GM12892 (cell line): ENCODE measurements at regions not wholly inside any gene's neighbourhood (a gene's known extent, or its start where the extent isn't known, plus 50 kb on each side); places are given as distances from the start of the nearest gene placed in this dataset.

Experiments used
- DNase-seq: peaks from one replicate; pipeline ENCODE4 v3.0.0; 2011; ENCODE audit not compliant: insufficient read length
- FAIRE-seq: peaks from 2 replicates; lab custom pipeline; 2011; peaks lifted over from hg19 to GRCh38; lab: Jason Lieb, UNC
- POLR2A ChIP-seq: IDR thresholded peaks from 2 replicates; pipeline ENCODE4 v1.6.1; 2011; ENCODE audit warnings: low read depth, low read length, control low read depth
- POLR2AphosphoS5 ChIP-seq: IDR thresholded peaks from 2 replicates; pipeline ENCODE4 v1.6.1; 2011; ENCODE audit warnings: low read depth, low read length, control low read depth
- TAF1 ChIP-seq: IDR thresholded peaks from 2 replicates; pipeline ENCODE4 v1.6.1; 2011; ENCODE audit warnings: low read depth, mild to moderate bottlenecking, control low read depth, low read length, borderline replicate concordance

DNA sequence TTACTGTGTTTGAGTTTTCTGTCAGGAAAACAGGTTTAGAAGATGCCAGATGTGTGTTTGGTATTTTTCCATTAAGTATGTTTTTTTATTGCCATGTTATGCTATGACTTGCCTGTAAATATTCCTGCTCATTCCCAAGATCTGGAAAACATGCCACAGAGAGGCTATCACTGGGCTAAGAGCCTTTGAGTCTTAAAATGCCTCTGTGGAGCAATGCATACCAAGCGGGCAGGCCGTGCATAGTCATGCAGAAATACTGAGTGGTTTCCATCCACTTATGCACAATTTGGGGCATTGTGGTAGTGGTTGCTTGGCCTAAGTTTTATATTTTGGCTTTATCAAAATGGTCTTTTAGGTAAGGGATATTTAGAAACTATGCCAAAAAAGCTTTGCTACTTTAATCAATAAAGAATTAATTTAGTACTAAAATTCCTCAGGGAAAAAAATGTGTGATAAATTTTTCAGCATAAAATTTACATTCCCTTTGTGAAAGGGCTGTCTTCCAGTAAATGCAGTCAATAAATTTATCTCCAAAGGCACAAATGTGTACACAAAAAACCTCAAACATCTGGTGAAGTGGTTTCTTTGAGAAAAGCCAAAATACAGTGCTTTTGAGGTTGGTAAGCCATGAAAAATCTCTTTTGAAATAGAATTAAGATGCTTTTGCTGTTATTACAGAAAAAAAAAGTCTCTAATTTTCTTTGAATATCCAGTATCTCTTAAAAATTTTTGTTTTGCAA lies 341.3 kb upstream of the FBXO33 start:
- FAIRE-seq (no peak), DNase-seq (no peak)
- TF ChIP-seq POLR2AphosphoS5 = no peak

DNA sequence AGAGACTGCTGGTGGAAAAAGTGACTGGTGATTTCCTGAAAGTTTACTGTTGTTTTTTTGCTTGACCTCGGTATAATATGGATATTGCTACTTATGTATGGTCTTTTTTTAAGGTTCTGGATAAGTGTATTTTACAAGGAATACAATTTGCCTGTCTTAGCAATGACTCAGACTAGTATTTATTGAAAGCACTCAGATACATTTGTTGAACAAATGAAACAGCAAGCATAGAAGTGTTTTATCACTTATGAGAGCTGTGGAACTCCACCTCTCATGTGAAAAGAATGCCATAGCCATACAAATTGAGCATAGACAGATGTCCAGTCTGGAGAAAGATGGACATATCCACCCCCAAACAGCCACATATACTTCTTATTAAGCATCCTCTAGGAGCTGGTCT lies 340.4 kb upstream of the FBXO33 start:
- DNase-seq = no peak
- no peak for TF ChIP-seq POLR2A
- FAIRE-seq = no peak

GRCh38 chr14:39768589-39768988 lies 336.4 kb upstream of the FBXO33 start:
- FAIRE-seq (no peak), DNase-seq (no peak)
- TF ChIP-seq POLR2A = no peak
- no peak for TF ChIP-seq POLR2AphosphoS5
- TF ChIP-seq TAF1 = no peak

DNA sequence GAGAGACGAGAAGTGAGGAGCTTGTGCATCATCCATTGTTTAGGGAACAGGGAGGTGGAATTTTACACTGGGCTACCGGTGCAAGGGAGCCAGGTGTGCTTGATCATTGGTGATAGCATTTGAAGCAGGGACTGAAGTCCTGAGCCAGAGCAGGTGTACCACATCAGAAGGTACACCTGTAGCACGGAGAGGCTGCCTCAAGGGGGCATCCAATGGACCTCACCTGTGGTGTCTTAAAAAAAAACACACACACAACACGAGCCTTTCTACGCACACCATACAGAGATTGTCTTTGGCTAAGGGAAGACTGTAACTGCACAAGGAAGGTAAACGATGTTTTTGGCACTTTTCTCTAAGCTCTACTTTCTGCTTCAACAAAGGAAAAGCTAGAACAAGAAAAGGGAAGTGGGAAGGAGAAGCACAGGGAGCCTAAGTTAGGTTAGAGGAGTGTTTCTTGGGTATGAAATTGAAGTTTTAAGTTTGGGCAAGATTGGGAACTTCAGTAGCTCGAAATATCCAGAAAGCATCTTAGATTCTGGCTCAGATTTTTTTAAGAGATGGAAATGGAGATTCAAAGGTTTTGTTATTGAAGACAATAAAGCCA lies 334.3 kb upstream of the FBXO33 start:
- TF ChIP-seq TAF1 = no peak
- no peak for TF ChIP-seq POLR2AphosphoS5
- TF ChIP-seq POLR2A = no peak
- FAIRE-seq = no peak
- DNase-seq = no peak

DNA sequence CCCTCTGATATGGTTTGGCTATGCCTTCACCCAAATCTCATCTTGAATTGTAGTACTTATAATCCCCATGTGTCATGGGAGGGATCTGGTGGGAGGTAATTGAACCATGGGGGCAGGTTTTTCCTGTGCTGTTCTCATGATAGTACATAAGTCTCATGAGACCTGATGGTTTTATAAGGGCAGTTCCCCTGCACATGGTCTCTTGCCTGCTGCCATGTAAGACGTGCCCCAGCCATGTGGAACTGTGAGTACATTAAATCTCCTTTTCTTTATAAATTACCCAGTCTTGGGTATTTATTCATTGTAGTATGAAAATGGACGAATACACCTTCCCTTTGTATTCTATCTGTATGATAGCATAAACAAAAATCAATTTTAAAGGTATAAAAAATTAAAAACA lies 333.4 kb upstream of the FBXO33 start:
- no peak for TF ChIP-seq POLR2AphosphoS5
- TF ChIP-seq POLR2A = no peak
- TF ChIP-seq TAF1 = no peak
- no peak for DNase-seq
- FAIRE-seq = no peak

GRCh38 chr14:39763402-39763890 lies 331.2 kb upstream of the FBXO33 start:
- DNase-seq (no peak), FAIRE-seq (no peak)
- no peak for TF ChIP-seq POLR2A
- no peak for TF ChIP-seq TAF1
- no peak for TF ChIP-seq POLR2AphosphoS5

DNA sequence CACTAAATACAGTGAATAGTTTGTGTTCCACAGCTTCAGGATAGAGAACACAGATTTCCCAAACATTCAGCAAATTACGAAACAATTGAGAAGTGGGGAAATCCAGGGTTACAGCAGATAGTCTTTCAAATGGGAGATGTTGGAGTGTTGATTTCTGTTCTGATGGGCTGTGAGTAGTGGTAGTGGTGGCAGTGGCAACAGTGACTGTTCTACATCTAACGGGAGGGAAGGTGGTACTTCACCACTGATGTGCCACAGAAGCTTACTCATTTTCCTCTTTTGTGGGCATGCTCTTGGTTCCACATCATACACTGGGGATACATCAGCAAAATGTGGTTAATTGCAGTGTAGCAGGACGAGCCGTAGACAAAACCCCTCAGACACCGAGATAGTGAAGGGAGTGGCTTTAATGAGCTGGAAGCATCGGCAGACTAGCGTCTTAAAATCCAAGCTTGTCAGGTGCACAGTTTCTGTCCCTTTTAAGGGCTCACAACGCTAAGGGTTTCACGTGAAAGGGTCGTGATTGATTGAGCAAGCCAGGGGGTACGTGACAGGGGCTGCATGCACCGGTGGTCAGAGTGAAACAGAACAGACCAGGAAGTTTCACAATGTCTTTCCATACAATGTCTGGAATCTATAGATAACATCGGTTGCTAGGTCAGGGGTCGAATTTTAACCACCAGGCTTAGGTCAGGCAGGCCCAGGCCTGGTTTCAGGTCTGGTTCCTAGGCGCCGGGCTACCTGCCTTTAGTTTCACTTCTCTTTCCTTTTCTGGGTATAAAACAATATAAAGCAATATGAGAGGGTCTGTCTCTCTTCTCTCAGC lies 330.6 kb upstream of the FBXO33 start:
- TF ChIP-seq TAF1 = no peak
- no peak for TF ChIP-seq POLR2AphosphoS5
- no peak for TF ChIP-seq POLR2A
- FAIRE-seq (peak; percentile 90), DNase-seq (no peak)

DNA sequence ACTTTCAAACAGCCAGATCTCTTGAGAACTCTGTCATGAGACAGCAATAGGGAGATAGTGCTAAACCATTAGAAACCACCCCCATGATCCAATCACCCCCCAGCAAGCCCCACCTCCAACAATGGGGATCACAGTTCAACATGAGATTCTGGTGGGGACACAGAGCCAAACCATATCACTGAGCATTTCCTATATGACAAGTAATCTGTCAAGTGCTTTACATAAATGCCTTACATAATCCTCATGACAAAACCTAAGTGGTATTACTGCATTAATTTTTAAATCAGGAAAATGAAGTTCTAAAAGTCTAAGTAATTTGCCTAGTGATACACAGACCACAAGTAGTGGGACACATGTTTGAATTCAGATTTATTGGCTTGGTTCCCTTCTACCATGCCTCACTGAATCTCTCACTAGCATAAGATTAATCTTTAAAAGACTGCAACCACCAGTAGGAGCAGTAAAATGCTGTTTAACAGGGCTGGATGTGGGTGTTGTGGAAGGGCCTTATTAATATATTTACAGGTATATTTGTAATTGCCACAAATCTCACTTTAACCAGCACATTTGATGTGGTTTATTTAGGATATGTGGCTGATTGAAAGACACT lies 323.1 kb upstream of the FBXO33 start:
- DNase-seq (no peak), FAIRE-seq (no peak)
- TF ChIP-seq TAF1 (no peak), POLR2A (no peak), POLR2AphosphoS5 (no peak)

GRCh38 chr14:39740454-39740853 lies 308.2 kb upstream of the FBXO33 start:
- no peak for DNase-seq
- no peak for FAIRE-seq
- TF ChIP-seq POLR2A (no peak), TAF1 (no peak), POLR2AphosphoS5 (no peak)

- TF ChIP-seq TAF1 = no peak
- no peak for TF ChIP-seq POLR2A
- TF ChIP-seq POLR2AphosphoS5 = no peak
- FAIRE-seq = no peak
- no peak for DNase-seq
These were observed 307.6 kb upstream of the FBXO33 start for GRCh38 chr14:39739796-39740195.

DNA sequence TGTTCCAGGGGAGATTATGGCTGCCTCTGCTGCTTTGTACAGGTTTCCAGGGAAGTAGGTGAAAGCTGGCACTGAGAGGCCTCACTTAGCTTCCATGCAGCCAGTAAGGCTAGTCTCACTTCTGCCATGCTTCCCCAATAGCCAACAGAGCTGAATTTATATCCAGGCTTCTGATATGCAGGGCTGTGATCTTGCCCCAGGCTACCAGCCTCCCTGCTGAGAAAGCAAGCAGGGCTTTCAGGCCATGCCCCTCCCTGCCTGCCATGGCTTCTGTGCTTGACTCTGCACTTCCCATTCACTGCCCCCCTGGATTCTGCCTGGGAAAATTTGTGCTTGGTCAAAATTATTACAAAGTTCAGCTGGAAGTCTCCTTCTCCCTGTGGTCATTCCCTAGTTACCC lies 302.1 kb upstream of the FBXO33 start:
- DNase-seq (no peak), FAIRE-seq (no peak)
- no peak for TF ChIP-seq TAF1
- no peak for TF ChIP-seq POLR2AphosphoS5
- TF ChIP-seq POLR2A = no peak

DNA sequence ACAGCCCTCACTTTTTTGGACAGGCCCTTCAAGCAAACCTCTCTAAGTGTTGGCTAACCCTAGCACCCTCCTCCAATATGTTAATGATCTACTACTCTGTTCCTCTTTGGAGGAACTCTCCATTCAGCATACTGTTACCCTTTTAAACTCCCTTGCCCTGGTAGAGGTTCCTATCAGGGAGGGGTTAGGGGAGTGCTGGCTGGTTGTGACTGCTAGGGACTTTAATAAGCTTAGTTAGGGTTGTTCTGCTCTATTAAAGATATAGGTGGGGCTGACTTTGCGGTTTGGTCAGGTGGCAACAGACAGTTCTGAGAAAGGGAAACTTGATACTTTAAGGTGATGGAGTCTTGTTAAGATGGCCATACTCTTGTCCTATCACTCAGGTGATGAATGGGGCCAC lies 301.5 kb upstream of the FBXO33 start:
- DNase-seq (no peak), FAIRE-seq (no peak)
- TF ChIP-seq POLR2A (no peak), POLR2AphosphoS5 (no peak), TAF1 (no peak)
